ENCODE measurements at regions not wholly inside any gene's neighbourhood (a gene's known extent, or its start where the extent isn't known, plus 50 kb on each side); places are given as distances from the start of the nearest gene placed in this dataset.

DNA sequence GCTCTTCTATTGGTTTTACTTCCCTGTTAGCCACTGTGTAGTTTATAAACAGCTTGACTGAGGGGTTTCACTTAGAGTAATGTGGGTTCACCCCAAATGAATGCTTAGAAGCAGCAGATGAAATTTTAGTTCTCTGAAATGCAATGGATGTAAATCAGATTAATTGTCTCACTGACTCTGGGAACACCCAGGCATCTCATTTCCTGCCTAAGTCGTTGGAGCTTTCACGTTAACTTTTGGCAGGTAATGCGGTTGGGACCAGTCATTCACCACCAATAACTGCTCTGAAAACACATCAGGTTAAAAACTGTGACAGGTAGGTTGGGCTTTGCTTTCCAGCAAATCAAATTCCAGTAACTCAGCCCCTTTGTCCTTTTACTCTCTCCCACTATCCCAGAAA is 775.4 kb downstream of the NTRK3 start (continued):
- TF ChIP-seq CTCF (IDR thresholded peaks at IDR 0.05) (no peak), HEYL (CRISPR knock-in tag; IDR thresholded peaks at IDR 0.05) (no peak), FOSL2 (IDR thresholded peaks at IDR 0.05) (no peak), FOSL2 (CRISPR knock-in tag; IDR thresholded peaks at IDR 0.05) (no peak), JUNB (IDR thresholded peaks at IDR 0.05) (no peak)

DNA sequence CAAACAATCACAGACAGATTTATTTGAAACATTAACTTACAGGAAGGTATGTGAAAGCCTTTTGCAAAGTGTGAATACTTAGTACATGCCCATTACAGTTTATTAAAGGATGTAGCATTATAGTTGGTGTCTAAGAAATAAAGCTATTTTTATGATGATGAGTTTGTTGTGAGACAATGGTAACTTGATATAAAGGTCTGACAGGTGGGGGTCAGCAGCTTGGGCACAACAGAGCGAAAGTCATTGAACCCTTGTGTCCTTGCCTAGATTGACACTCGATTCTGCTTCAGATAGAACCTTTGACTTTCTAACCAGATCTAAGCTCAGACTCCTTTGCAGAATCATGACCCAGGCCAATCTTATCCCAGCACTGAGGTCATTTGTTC is 777.9 kb downstream of the NTRK3 start:
- no peaks in the 10 kb centered on the region for H3K4me1 ChIP-seq
- 24% methylated on average over 2 of the region's 2 CpGs for WGBS (ENCODE audit: missing lambda C conversion rate)
- no peak overlapping the region for H3K4me3 ChIP-seq
- H3K4me2 ChIP-seq: no peak overlapping the region
- no peaks in the 10 kb centered on the region for H3K9me3 ChIP-seq
- POLR2A ChIA-PET: no interaction called here
- CTCF ChIA-PET: interaction anchor here (0.8 to 1.3 kb wide), 3 partner anchors 31 to 84 kb away, joined by 3 read pairs; no protein-coding TSS in a partner anchor
- FAIRE-seq: no peak
- no peak for ATAC-seq
- no peak for TF ChIP-seq ZSCAN20 (CRISPR knock-in tag; IDR thresholded peaks at IDR 0.05)
- TF ChIP-seq ATOH8 (CRISPR knock-in tag; IDR thresholded peaks at IDR 0.05; ENCODE audit: low read depth): no peak
- TF ChIP-seq NFE2L2 (conservative IDR thresholded peaks at IDR 0.05; ENCODE audit: low read length): no peak
- no peak for TF ChIP-seq ESRRA (IDR thresholded peaks at IDR 0.05; ENCODE audit: borderline replicate concordance, low read length)
- TF ChIP-seq CHD4 (IDR thresholded peaks at IDR 0.05; ENCODE audit: borderline replicate concordance): no peak
- no peak for TF ChIP-seq CBX2 (IDR thresholded peaks at IDR 0.05; ENCODE audit: borderline replicate concordance, low read depth)
- no peak for TF ChIP-seq RNF2 (IDR thresholded peaks at IDR 0.05; ENCODE audit: borderline replicate concordance, low read depth)
- TF ChIP-seq ZC3H11A (IDR thresholded peaks at IDR 0.05): no peak
- TF ChIP-seq EHMT2 (IDR thresholded peaks at IDR 0.05; ENCODE audit: low read depth): no peak
- no peak for TF ChIP-seq RCOR1 (IDR thresholded peaks at IDR 0.05; ENCODE audit: low read depth, low read length)
- TF ChIP-seq KDM5A (IDR thresholded peaks at IDR 0.05): no peak
- no peak for TF ChIP-seq MAX (IDR thresholded peaks at IDR 0.05)
- TF ChIP-seq, protein P1, sequence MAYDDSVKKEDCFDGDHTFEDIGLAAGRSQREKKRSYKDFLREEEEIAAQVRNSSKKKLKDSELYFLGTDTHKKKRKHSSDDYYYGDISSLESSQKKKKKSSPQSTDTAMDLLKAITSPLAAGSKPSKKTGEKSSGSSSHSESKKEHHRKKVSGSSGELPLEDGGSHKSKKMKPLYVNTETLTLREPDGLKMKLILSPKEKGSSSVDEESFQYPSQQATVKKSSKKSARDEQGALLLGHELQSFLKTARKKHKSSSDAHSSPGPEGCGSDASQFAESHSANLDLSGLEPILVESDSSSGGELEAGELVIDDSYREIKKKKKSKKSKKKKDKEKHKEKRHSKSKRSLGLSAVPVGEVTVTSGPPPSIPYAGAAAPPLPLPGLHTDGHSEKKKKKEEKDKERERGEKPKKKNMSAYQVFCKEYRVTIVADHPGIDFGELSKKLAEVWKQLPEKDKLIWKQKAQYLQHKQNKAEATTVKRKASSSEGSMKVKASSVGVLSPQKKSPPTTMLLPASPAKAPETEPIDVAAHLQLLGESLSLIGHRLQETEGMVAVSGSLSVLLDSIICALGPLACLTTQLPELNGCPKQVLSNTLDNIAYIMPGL (CRISPR knock-in tag; IDR thresholded peaks at IDR 0.05; ENCODE audit: borderline replicate concordance): no peak
- no peak for TF ChIP-seq HEYL (CRISPR knock-in tag; IDR thresholded peaks at IDR 0.05)
- DNase-seq (ENCODE audit: low read depth in 1 of 2, low spot score in 1 of 2): no peak
- H3K27ac ChIP-seq: no peak overlapping the region

GRCh38 chr15:87477737-87478686 is 778.5 kb downstream of the NTRK3 start:
- ChIA-PET POLR2A (no interaction called here), CTCF (interaction anchor here (0.8 to 0.9 kb wide), 2 partner anchors 30 to 84 kb away, joined by 3 read pairs; no protein-coding TSS in a partner anchor)
- FAIRE-seq (peak; percentile 54), DNase-seq (ENCODE audit: low read depth in 1 of 2, low spot score in 1 of 2) (peak; percentile 58 to 66), ATAC-seq (peak; percentile 92 to 93)
- TF ChIP-seq, protein P2, sequence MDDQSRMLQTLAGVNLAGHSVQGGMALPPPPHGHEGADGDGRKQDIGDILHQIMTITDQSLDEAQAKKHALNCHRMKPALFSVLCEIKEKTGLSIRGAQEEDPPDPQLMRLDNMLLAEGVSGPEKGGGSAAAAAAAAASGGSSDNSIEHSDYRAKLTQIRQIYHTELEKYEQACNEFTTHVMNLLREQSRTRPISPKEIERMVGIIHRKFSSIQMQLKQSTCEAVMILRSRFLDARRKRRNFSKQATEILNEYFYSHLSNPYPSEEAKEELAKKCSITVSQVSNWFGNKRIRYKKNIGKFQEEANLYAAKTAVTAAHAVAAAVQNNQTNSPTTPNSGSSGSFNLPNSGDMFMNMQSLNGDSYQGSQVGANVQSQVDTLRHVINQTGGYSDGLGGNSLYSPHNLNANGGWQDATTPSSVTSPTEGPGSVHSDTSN (IDR thresholded peaks at IDR 0.05): no peak
- no peak for TF ChIP-seq FOSL2 (IDR thresholded peaks at IDR 0.05)
- TF ChIP-seq FOSL2 (CRISPR knock-in tag; IDR thresholded peaks at IDR 0.05): peak; percentile 68
- no peak for TF ChIP-seq SREBF2 (IDR thresholded peaks at IDR 0.05)
- TF ChIP-seq CEBPB (IDR thresholded peaks at IDR 0.05): no peak
- TF ChIP-seq MAFK (IDR thresholded peaks at IDR 0.05; ENCODE audit: partially characterized antibody): no peak
- Histone ChIP-seq H3K9me3 (no peaks in the 10 kb centered on the region), H3K4me3 (peak overlapping the region; percentile 23; the same call in 2 of the 3 replicates), H3K4me1 (no peaks in the 10 kb centered on the region), H3K4me2 (peak overlapping the region; percentile 58), H3K27ac (peak overlapping the region; percentile 1 to 29; a peak in 3 of 6 replicates)
- 3% methylated on average over 8 of the region's 8 CpGs for WGBS (ENCODE audit: missing lambda C conversion rate)
